ENCODE measurements at regions not wholly inside any gene's neighbourhood (a gene's known extent, or its start where the extent isn't known, plus 50 kb on each side); places are given as distances from the start of the nearest gene placed in this dataset.
A peak's percentile ranks its signal among the peaks of the same experiment; 100 is the strongest.

DNA sequence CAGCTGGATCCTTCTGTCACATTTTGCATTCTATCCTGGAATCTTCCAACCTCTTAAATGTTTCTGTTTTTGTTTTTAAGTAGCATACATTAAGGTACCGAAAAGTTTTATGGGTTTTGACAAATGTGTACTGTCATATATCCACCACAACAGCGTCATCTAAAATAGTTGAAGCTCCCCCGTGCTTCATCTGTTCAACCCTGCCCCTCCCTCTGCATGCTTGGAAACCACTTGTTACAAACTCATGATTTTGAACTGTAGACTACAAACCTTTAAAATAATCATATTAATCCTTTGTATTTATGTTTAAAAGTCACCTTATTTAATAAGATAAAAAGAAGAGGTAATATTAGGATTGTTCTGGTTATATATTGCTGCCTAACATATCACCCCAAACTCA, 182.8 kb upstream of the SMIM30 start:
- Histone ChIP-seq H3K36me3 (ENCODE audit: low read depth) (no peaks in the 10 kb centered on the region), H3K9me3 (no peaks in the 10 kb centered on the region), H3K4me3 (no peak overlapping the region), H3K4me1 (ENCODE audit: low read depth) (no peaks in the 10 kb centered on the region)
- DNase-seq (no peak), ATAC-seq (no peak)
- intact Hi-C loops (cut with DNase I, micrococcal nuclease) = no loop called here
- TF ChIP-seq, protein P1, sequence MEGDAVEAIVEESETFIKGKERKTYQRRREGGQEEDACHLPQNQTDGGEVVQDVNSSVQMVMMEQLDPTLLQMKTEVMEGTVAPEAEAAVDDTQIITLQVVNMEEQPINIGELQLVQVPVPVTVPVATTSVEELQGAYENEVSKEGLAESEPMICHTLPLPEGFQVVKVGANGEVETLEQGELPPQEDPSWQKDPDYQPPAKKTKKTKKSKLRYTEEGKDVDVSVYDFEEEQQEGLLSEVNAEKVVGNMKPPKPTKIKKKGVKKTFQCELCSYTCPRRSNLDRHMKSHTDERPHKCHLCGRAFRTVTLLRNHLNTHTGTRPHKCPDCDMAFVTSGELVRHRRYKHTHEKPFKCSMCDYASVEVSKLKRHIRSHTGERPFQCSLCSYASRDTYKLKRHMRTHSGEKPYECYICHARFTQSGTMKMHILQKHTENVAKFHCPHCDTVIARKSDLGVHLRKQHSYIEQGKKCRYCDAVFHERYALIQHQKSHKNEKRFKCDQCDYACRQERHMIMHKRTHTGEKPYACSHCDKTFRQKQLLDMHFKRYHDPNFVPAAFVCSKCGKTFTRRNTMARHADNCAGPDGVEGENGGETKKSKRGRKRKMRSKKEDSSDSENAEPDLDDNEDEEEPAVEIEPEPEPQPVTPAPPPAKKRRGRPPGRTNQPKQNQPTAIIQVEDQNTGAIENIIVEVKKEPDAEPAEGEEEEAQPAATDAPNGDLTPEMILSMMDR (IDR thresholded peaks at IDR 0.05) = no peak

GRCh38 chr7:113299748-113300147, 181.4 kb upstream of the SMIM30 start:
- H3K36me3 ChIP-seq (ENCODE audit: low read depth) = no peaks in the 10 kb centered on the region

GRCh38 chr7:113298501-113298900, 180.1 kb upstream of the SMIM30 start:
- H3K4me3 ChIP-seq = no peak overlapping the region
- ATAC-seq (no peak), DNase-seq (no peak)
- H3K36me3 ChIP-seq (ENCODE audit: low read depth) = no peaks in the 10 kb centered on the region
- H3K9me3 ChIP-seq = no peaks in the 10 kb centered on the region
- no peaks in the 10 kb centered on the region for H3K4me1 ChIP-seq (ENCODE audit: low read depth)
- intact Hi-C loops (cut with DNase I, micrococcal nuclease) = no loop called here
- TF ChIP-seq, protein P1 (IDR thresholded peaks at IDR 0.05) = no peak

More at GRCh38 chr7:113299748-113300147, 181.4 kb upstream of the SMIM30 start:
- H3K9me3 ChIP-seq = no peaks in the 10 kb centered on the region
- no peak overlapping the region for H3K4me3 ChIP-seq
- DNase-seq = no peak
- H3K4me1 ChIP-seq (ENCODE audit: low read depth) = no peaks in the 10 kb centered on the region
- no peak for ATAC-seq
- intact Hi-C loops (cut with DNase I, micrococcal nuclease) = no loop called here
- TF ChIP-seq, protein P1 (IDR thresholded peaks at IDR 0.05) = no peak

- H3K4me1 ChIP-seq (ENCODE audit: low read depth) = no peaks in the 10 kb centered on the region
- no peaks in the 10 kb centered on the region for H3K9me3 ChIP-seq
- no peaks in the 10 kb centered on the region for H3K36me3 ChIP-seq (ENCODE audit: low read depth)
- intact Hi-C loops (cut with DNase I, micrococcal nuclease) = no loop called here
- no peak overlapping the region for H3K4me3 ChIP-seq
- DNase-seq (no peak), ATAC-seq (no peak)
- TF ChIP-seq, protein P1 (IDR thresholded peaks at IDR 0.05) = no peak
These were observed 176.4 kb upstream of the SMIM30 start for GRCh38 chr7:113294750-113295149.

DNA sequence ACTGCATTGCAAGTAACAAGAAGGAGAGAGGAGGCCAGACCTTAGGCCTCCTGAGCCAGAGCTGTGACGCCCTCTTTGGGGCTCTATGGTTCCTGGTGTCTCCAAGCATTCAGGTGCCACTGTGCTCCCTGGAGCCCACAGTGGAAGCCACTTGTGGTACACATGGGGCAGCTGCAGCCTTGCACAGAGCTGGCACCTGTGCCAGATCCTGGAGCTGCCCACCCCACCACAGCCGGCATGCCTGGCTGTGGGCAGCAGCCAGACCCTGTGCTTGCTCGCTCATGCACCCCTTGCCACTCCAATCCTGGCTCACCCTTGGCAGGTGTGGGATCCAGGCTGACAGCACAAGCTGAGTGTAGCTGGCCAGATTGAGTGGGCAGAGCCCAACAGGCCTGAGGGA, 173.8 kb upstream of the SMIM30 start:
- no peaks in the 10 kb centered on the region for H3K36me3 ChIP-seq (ENCODE audit: low read depth)
- no peak overlapping the region for H3K4me3 ChIP-seq
- intact Hi-C loops (cut with DNase I, micrococcal nuclease) = no loop called here
- TF ChIP-seq, protein P1 (IDR thresholded peaks at IDR 0.05) = no peak
- no peaks in the 10 kb centered on the region for H3K9me3 ChIP-seq
- ATAC-seq (no peak), DNase-seq (no peak)
- no peaks in the 10 kb centered on the region for H3K4me1 ChIP-seq (ENCODE audit: low read depth)

DNA sequence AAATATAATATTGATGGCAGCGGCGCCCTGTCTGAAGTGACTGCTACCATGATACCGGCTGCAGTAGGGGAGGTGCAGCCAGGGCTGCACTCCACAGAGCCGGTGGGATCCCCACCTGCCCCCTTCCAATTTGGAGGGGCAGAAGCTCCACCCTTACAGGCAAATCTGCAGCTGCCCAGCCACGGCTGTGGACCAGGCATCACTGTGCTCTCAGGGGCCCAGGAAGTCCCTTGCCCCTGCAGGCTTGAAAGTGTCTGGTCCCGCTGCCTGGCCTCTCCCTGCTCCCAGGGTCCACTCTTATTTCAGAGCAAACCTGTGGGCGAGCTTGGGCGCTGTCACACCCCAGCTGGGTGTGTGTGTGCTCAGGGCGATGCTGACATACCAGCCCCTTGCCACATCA, 172.7 kb upstream of the SMIM30 start:
- Histone ChIP-seq H3K36me3 (ENCODE audit: low read depth) (no peaks in the 10 kb centered on the region), H3K4me1 (ENCODE audit: low read depth) (no peaks in the 10 kb centered on the region), H3K9me3 (no peaks in the 10 kb centered on the region), H3K4me3 (no peak overlapping the region)
- intact Hi-C loops (cut with DNase I, micrococcal nuclease) = no loop called here
- no peak for ATAC-seq
- TF ChIP-seq, protein P1 (IDR thresholded peaks at IDR 0.05) = no peak
- peak in 1 of 3 donors; percentile 19 for DNase-seq
